ENCODE measurements at regions not wholly inside any gene's neighbourhood (a gene's known extent, or its start where the extent isn't known, plus 50 kb on each side); places are given as distances from the start of the nearest gene placed in this dataset.

DNA sequence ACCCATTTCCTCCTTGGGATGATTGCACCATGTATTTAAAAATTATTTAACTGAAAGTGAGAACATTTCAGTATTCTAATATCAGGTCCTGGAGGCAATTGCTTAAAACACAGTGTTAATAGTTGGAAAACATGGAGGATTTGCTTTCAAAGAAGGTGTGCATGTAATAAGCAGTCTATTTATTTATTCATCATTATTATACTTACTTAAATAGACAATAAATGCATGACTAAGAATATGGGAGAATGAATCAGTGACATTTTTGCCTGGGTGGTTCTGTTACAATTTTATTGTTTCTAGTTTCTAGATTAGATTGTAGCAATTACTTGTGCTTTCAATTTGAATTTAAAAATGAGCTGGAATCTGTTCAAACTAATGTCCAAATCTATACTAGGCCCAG, 145.5 kb downstream of the AREG start:
- no peak for DNase-seq (ENCODE audit: low read depth in 6 of 9, low spot score in 9 of 9)
- Histone ChIP-seq H3K27ac (ENCODE audit: low read depth in 1 of 2, low read length in 1 of 2) (no peak overlapping the region), H3K4me1 (ENCODE audit: control insufficient read depth in 2 of 2, insufficient read depth in 2 of 2, low read length in 2 of 2) (no peaks in the 10 kb centered on the region), H3K36me3 (ENCODE audit: control insufficient read depth in 2 of 2, insufficient read depth in 2 of 2, low read length in 1 of 2) (no peaks in the 10 kb centered on the region), H3K9me3 (ENCODE audit: control insufficient read depth in 2 of 2, insufficient read depth in 1 of 2, low read length in 1 of 2) (no peaks in the 10 kb centered on the region), H3K4me3 (ENCODE audit: low read length in 2 of 2) (no peak overlapping the region), H3K27me3 (ENCODE audit: control insufficient read depth in 2 of 2, insufficient read depth in 1 of 2, low read length in 1 of 2) (no peaks in the 10 kb centered on the region)

DNA sequence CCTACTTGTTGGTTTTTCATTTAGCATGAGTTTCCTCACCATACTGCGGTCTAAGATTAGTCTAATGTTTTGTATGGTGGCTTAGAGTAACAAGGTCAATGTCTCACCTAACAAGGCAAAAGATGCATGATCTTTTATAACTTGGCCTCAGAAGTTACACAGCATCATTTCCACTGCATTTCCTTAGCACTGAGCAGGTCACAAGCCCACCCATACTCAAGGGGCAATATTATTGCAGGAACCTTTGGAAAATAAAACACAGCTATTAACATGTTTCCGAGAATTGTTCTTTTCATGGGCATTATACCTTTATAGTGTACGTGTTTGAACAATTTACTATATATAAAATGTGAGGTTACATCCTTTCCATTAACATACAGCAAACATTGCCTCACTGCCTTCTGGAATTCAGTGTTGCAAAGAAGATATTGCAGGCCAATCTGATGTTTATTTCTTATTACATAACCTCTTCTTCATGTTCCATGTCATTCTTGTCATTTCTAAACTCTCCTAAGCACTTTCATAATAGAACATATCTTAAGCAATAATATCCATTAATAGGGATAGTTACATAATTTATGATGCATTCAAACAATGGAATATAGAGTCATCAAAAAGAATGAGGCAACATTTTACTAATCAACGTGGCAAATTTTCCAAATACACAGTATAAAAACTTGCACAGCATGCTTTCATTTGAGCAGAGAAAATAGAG, 153.8 kb downstream of the AREG start:
- WGBS = 95% methylated on average over 4 of the region's 4 CpGs
- peaks cover 1 to 8% of the 10 kb centered on the region in 2 donors for H3K9me3 ChIP-seq (ENCODE audit: control insufficient read depth in 2 of 2, insufficient read depth in 1 of 2, low read length in 1 of 2)
- no peaks in the 10 kb centered on the region for H3K36me3 ChIP-seq (ENCODE audit: control insufficient read depth in 2 of 2, insufficient read depth in 2 of 2, low read length in 1 of 2)
- H3K4me1 ChIP-seq (ENCODE audit: control insufficient read depth in 2 of 2, insufficient read depth in 2 of 2, low read length in 2 of 2) = no peaks in the 10 kb centered on the region
- no peak overlapping the region for H3K4me3 ChIP-seq (ENCODE audit: low read length in 2 of 2)
- DNase-seq (ENCODE audit: low read depth in 6 of 9, low spot score in 9 of 9) = no peak
- H3K27ac ChIP-seq (ENCODE audit: low read depth in 1 of 2, low read length in 1 of 2) = no peak overlapping the region
- no peaks in the 10 kb centered on the region for H3K27me3 ChIP-seq (ENCODE audit: control insufficient read depth in 2 of 2, insufficient read depth in 1 of 2, low read length in 1 of 2)

DNA sequence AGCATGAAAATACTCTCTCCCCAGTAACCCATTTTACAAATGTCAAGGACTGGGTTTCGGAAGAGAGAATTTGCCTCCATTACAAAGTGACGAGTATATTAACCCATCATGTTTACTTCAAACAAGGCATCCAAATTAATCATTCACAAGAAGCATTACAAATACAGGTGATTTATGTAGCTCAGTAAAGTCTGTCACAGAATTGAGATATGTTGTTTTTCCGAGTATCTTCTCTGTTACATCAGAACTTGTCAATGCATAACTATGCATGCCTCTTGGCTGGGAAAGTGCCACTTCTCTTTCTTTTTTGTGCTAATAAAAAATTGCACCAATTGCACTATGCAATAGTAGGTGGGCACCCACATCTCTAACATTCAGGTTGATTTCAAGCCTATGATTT, 158.2 kb downstream of the AREG start:
- H3K4me3 ChIP-seq (ENCODE audit: low read length in 2 of 2) = no peak overlapping the region
- no peaks in the 10 kb centered on the region for H3K4me1 ChIP-seq (ENCODE audit: control insufficient read depth in 2 of 2, insufficient read depth in 2 of 2, low read length in 2 of 2)
- H3K27ac ChIP-seq (ENCODE audit: low read depth in 1 of 2, low read length in 1 of 2) = no peak overlapping the region
- no peak for DNase-seq (ENCODE audit: low read depth in 6 of 9, low spot score in 9 of 9)
- H3K27me3 ChIP-seq (ENCODE audit: control insufficient read depth in 2 of 2, insufficient read depth in 1 of 2, low read length in 1 of 2) = no peaks in the 10 kb centered on the region
- H3K36me3 ChIP-seq (ENCODE audit: control insufficient read depth in 2 of 2, insufficient read depth in 2 of 2, low read length in 1 of 2) = no peaks in the 10 kb centered on the region
- 98% methylated on average over 3 of the region's 3 CpGs for WGBS
- no peaks in the 10 kb centered on the region for H3K9me3 ChIP-seq (ENCODE audit: control insufficient read depth in 2 of 2, insufficient read depth in 1 of 2, low read length in 1 of 2)

DNA sequence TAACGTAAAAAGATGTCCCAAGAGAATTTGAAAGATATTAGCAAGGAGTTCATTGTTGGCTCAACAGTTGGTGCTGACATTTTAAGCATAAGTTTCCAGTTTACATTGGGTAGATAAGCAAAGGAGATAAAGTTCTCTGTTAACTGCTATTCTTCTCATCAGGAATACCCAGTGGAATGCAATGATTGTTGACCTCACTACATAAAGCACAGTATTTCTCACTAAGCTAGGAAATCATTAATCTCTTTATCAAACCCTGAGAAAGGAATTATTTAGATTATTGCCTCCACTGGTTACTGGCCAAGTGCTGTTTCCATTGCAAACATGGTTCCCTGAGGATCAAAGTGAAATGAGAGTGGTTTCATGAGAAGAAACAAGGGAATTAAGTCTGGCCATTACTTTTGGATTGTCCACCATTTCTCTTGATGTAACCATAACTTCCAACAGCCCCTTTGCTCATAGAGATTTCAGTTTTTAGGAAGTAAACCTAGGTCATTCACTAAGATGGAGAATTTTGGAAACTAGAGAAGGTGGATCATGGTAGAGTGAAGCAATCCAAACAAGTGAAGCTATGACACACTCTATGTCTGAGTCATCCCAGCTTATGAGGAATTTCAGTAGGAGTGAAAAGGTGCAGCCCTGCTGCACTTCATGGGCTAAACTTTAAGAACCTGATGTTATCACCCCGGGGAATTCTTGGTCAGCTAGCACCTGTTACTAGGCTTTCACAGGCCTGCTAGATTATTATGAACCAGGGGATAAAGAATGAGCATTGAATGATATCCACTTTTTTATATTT, 163.4 kb downstream of the AREG start:
- Histone ChIP-seq H3K27ac (ENCODE audit: low read depth in 1 of 2, low read length in 1 of 2) (no peak overlapping the region), H3K9me3 (ENCODE audit: control insufficient read depth in 2 of 2, insufficient read depth in 1 of 2, low read length in 1 of 2) (no peaks in the 10 kb centered on the region), H3K4me1 (ENCODE audit: control insufficient read depth in 2 of 2, insufficient read depth in 2 of 2, low read length in 2 of 2) (no peaks in the 10 kb centered on the region), H3K27me3 (ENCODE audit: control insufficient read depth in 2 of 2, insufficient read depth in 1 of 2, low read length in 1 of 2) (no peaks in the 10 kb centered on the region), H3K36me3 (ENCODE audit: control insufficient read depth in 2 of 2, insufficient read depth in 2 of 2, low read length in 1 of 2) (no peaks in the 10 kb centered on the region), H3K4me3 (ENCODE audit: low read length in 2 of 2) (no peak overlapping the region)
- DNase-seq (ENCODE audit: low read depth in 6 of 9, low spot score in 9 of 9) = no peak
- 96% methylated on average over 2 of the region's 2 CpGs for WGBS

DNA sequence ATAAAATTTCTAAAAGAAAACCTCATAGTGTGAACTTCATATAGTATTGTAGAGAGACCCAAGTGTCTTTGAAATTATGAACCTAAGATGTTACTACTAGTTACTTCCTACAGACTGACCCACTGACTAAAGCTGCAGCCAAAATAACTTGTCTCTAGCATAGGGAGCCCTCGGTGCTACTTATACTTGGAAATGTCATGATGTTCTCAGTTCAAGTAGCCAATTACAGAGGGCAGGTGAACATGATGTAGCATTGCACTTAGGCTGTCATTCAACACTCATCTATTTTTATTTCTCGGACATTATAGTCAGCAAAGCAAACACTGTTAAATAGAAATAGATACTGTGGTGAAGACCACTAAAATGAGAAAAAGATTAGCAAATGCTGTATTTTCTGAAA, 165.6 kb downstream of the AREG start:
- no peaks in the 10 kb centered on the region for H3K36me3 ChIP-seq (ENCODE audit: control insufficient read depth in 2 of 2, insufficient read depth in 2 of 2, low read length in 1 of 2)
- no peaks in the 10 kb centered on the region for H3K27me3 ChIP-seq (ENCODE audit: control insufficient read depth in 2 of 2, insufficient read depth in 1 of 2, low read length in 1 of 2)
- no peaks in the 10 kb centered on the region for H3K9me3 ChIP-seq (ENCODE audit: control insufficient read depth in 2 of 2, insufficient read depth in 1 of 2, low read length in 1 of 2)
- 97% methylated on average over 2 of the region's 2 CpGs for WGBS
- H3K4me3 ChIP-seq (ENCODE audit: low read length in 2 of 2) = no peak overlapping the region
- H3K27ac ChIP-seq (ENCODE audit: low read depth in 1 of 2, low read length in 1 of 2) = no peak overlapping the region
- no peak for DNase-seq (ENCODE audit: low read depth in 6 of 9, low spot score in 9 of 9)
- H3K4me1 ChIP-seq (ENCODE audit: control insufficient read depth in 2 of 2, insufficient read depth in 2 of 2, low read length in 2 of 2) = no peaks in the 10 kb centered on the region

DNA sequence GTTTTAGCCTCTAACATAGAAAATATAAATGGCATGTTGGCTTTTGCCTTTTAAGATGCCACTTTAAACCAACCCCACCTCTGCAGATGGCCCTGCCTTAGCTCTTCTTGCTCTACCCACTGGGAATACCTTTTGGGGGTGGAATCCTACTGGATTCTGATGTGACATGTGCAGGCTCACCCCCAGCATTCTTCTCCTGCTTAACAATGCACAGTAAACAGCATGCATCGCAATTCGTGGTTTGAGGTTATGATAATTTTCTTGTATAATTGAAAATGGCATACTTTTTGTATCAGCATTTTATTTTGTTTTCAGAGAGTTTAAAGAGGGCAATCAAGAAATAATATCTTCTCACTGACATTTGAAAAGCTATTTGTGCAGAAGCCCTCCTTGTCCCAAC, 167.9 kb downstream of the AREG start:
- Histone ChIP-seq H3K9me3 (ENCODE audit: control insufficient read depth in 2 of 2, insufficient read depth in 1 of 2, low read length in 1 of 2) (no peaks in the 10 kb centered on the region), H3K4me3 (ENCODE audit: low read length in 2 of 2) (no peak overlapping the region), H3K4me1 (ENCODE audit: control insufficient read depth in 2 of 2, insufficient read depth in 2 of 2, low read length in 2 of 2) (no peaks in the 10 kb centered on the region), H3K27me3 (ENCODE audit: control insufficient read depth in 2 of 2, insufficient read depth in 1 of 2, low read length in 1 of 2) (no peaks in the 10 kb centered on the region), H3K27ac (ENCODE audit: low read depth in 1 of 2, low read length in 1 of 2) (no peak overlapping the region), H3K36me3 (ENCODE audit: control insufficient read depth in 2 of 2, insufficient read depth in 2 of 2, low read length in 1 of 2) (no peaks in the 10 kb centered on the region)
- 99% methylated on average over 2 of the region's 2 CpGs for WGBS
- no peak for DNase-seq (ENCODE audit: low read depth in 6 of 9, low spot score in 9 of 9)

DNA sequence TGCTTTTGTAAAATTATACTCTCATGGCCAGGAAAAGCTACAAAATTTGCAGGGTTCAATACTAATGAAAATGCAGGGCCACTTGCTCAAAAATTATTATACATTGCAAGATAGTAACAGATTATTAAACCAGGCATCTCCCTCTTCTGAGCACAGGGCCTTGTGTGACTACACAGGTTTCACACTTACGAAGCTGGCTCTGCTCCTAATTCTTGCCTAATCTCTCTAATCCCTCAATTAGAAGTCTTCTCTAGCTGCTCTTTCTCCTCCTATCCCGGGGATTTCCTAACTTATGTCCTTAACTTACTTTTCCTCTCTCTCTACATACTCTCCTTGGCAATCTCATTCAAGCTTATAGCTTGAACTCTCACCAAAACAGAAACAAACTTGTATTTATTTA, 168.3 kb downstream of the AREG start:
- no peaks in the 10 kb centered on the region for H3K36me3 ChIP-seq (ENCODE audit: control insufficient read depth in 2 of 2, insufficient read depth in 2 of 2, low read length in 1 of 2)
- no peaks in the 10 kb centered on the region for H3K27me3 ChIP-seq (ENCODE audit: control insufficient read depth in 2 of 2, insufficient read depth in 1 of 2, low read length in 1 of 2)
- no peak for DNase-seq (ENCODE audit: low read depth in 6 of 9, low spot score in 9 of 9)
- H3K27ac ChIP-seq (ENCODE audit: low read depth in 1 of 2, low read length in 1 of 2) = no peak overlapping the region
- no peaks in the 10 kb centered on the region for H3K9me3 ChIP-seq (ENCODE audit: control insufficient read depth in 2 of 2, insufficient read depth in 1 of 2, low read length in 1 of 2)
- 94% methylated on average over 2 of the region's 2 CpGs for WGBS
- H3K4me3 ChIP-seq (ENCODE audit: low read length in 2 of 2) = no peak overlapping the region
- no peaks in the 10 kb centered on the region for H3K4me1 ChIP-seq (ENCODE audit: control insufficient read depth in 2 of 2, insufficient read depth in 2 of 2, low read length in 2 of 2)

DNA sequence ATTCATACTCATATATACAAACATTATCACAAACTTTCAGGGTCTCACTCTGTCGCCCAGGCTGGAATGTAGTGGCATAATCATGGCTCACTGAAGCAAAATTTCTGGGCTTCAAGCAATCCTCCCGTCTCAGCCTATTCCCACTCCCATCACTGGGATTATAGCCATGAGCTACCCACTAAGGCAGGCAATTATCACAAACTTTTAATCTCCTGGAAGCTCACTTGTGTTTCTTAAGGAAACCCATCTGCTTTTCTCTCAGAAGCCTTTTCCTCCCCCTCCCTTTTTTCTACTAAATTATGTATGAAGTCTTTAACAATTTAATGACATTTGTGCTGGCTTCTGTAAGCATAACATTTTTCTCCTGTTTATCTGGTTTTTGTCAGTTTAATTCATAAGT, 170.5 kb downstream of the AREG start:
- Histone ChIP-seq H3K27me3 (ENCODE audit: control insufficient read depth in 2 of 2, insufficient read depth in 1 of 2, low read length in 1 of 2) (no peaks in the 10 kb centered on the region), H3K4me1 (ENCODE audit: control insufficient read depth in 2 of 2, insufficient read depth in 2 of 2, low read length in 2 of 2) (no peaks in the 10 kb centered on the region), H3K4me3 (ENCODE audit: low read length in 2 of 2) (no peak overlapping the region), H3K36me3 (ENCODE audit: control insufficient read depth in 2 of 2, insufficient read depth in 2 of 2, low read length in 1 of 2) (no peaks in the 10 kb centered on the region), H3K27ac (ENCODE audit: low read depth in 1 of 2, low read length in 1 of 2) (no peak overlapping the region), H3K9me3 (ENCODE audit: control insufficient read depth in 2 of 2, insufficient read depth in 1 of 2, low read length in 1 of 2) (no peaks in the 10 kb centered on the region)
- no peak for DNase-seq (ENCODE audit: low read depth in 6 of 9, low spot score in 9 of 9)
- WGBS = 97% methylated on average over 2 of the region's 2 CpGs

DNA sequence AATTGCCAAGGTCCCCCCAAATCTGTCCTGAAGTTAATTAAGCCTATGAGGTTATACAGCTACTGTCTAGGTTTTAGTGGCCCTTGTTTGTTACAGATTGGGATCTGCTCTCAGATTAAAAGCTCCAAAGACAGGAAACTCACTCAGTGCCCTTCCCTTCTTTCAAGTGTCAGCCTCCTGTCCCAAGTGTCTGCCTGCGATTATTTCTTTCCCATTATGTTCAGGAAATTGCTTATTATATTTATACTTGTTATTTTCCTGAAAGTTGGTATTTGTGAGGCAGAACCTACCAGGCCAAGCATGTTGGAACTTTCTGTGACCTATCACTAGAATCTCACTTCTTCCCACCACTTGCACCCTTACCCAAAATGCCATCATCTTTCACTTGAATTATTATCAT, 173.2 kb downstream of the AREG start:
- H3K27ac ChIP-seq (ENCODE audit: low read depth in 1 of 2, low read length in 1 of 2) = no peak overlapping the region
- no peaks in the 10 kb centered on the region for H3K36me3 ChIP-seq (ENCODE audit: control insufficient read depth in 2 of 2, insufficient read depth in 2 of 2, low read length in 1 of 2)
- H3K27me3 ChIP-seq (ENCODE audit: control insufficient read depth in 2 of 2, insufficient read depth in 1 of 2, low read length in 1 of 2) = no peaks in the 10 kb centered on the region
- no peak for DNase-seq (ENCODE audit: low read depth in 6 of 9, low spot score in 9 of 9)
- H3K9me3 ChIP-seq (ENCODE audit: control insufficient read depth in 2 of 2, insufficient read depth in 1 of 2, low read length in 1 of 2) = no peaks in the 10 kb centered on the region
- H3K4me3 ChIP-seq (ENCODE audit: low read length in 2 of 2) = no peak overlapping the region
- H3K4me1 ChIP-seq (ENCODE audit: control insufficient read depth in 2 of 2, insufficient read depth in 2 of 2, low read length in 2 of 2) = no peaks in the 10 kb centered on the region
- 92% methylated on average over 1 of the region's 1 CpG for WGBS
